HG03095 (cell line): ENCODE measurements at regions not wholly inside any gene's neighbourhood (a gene's known extent, or its start where the extent isn't known, plus 50 kb on each side); places are given as distances from the start of the nearest gene placed in this dataset.

Source experiments
- ATAC-seq: cut with Tn5 transposase; IDR thresholded peaks from one replicate; pipeline ENCODE4 v1.9.1; 2021; ENCODE audit warnings: moderate library complexity; ENCODE audit not compliant: unreplicated experiment

GRCh38 chr4:14726877-14727361 is 275.4 kb upstream of the CPEB2 start:
- no peak for ATAC-seq

- no peak for ATAC-seq
Observed at GRCh38 chr4:14729282-14730000, 272.8 kb upstream of the CPEB2 start.

GRCh38 chr4:14742054-14742453 is 260.2 kb upstream of the CPEB2 start:
- no peak for ATAC-seq

- ATAC-seq, result no peak
Observed at GRCh38 chr4:14743172-14743571, 259.1 kb upstream of the CPEB2 start.

- no peak for ATAC-seq
Observed at GRCh38 chr4:14743601-14744000, 258.7 kb upstream of the CPEB2 start.

GRCh38 chr4:14744346-14744745 is 257.9 kb upstream of the CPEB2 start:
- no peak for ATAC-seq

GRCh38 chr4:14749910-14750309 is 252.4 kb upstream of the CPEB2 start:
- peak; percentile 57 for ATAC-seq

- no peak for ATAC-seq
Observed at GRCh38 chr4:14752341-14753046, 249.8 kb upstream of the CPEB2 start.

- ATAC-seq, result peak; percentile 45
Observed at GRCh38 chr4:14767142-14767541, 235.1 kb upstream of the CPEB2 start.

GRCh38 chr4:14768449-14768848 is 233.8 kb upstream of the CPEB2 start:
- no peak for ATAC-seq

GRCh38 chr4:14769993-14770392 is 232.3 kb upstream of the CPEB2 start:
- no peak for ATAC-seq

GRCh38 chr4:14771094-14771493 is 231.2 kb upstream of the CPEB2 start:
- no peak for ATAC-seq

GRCh38 chr4:14771504-14772175 is 230.6 kb upstream of the CPEB2 start:
- ATAC-seq, result no peak

- ATAC-seq, result peak; percentile 65
Observed at GRCh38 chr4:14772388-14772787, 229.9 kb upstream of the CPEB2 start.

- ATAC-seq, result peak; percentile 98
Observed at GRCh38 chr4:14783011-14783877, 219.0 kb upstream of the CPEB2 start.

GRCh38 chr4:14787221-14787620 is 215.1 kb upstream of the CPEB2 start:
- ATAC-seq, result no peak

GRCh38 chr4:14787894-14788293 is 214.4 kb upstream of the CPEB2 start:
- ATAC-seq, result no peak

- ATAC-seq, result no peak
Observed at GRCh38 chr4:14790494-14790893, 211.8 kb upstream of the CPEB2 start.

GRCh38 chr4:14792702-14793227 is 209.5 kb upstream of the CPEB2 start:
- no peak for ATAC-seq

- no peak for ATAC-seq
Observed at GRCh38 chr4:14800977-14801376, 201.3 kb upstream of the CPEB2 start.

GRCh38 chr4:14802596-14802995 is 199.7 kb upstream of the CPEB2 start:
- no peak for ATAC-seq
